HG03520 (cell line): ENCODE measurements at regions not wholly inside any gene's neighbourhood (a gene's known extent, or its start where the extent isn't known, plus 50 kb on each side); places are given as distances from the start of the nearest gene placed in this dataset.
"Not testable (repeated sequence)": the region's sequence is repeated elsewhere in the genome, so short reads cannot be mapped to it uniquely, and the experiment has no call there.

Source experiments
- ATAC-seq: cut with Tn5 transposase; IDR thresholded peaks from one replicate; pipeline ENCODE4 v1.9.1; 2021; ENCODE audit warnings: mild to moderate bottlenecking, moderate library complexity; ENCODE audit not compliant: unreplicated experiment

GRCh38 chr12:33588725-33589405 is 149.2 kb upstream of the SYT10 start:
- no peak for ATAC-seq

- ATAC-seq: no peak
Measured at GRCh38 chr12:33589576-33590114, 150.0 kb upstream of the SYT10 start.

GRCh38 chr12:33593753-33594152 is 154.1 kb upstream of the SYT10 start:
- ATAC-seq: no peak

GRCh38 chr12:33596061-33596460 is 156.4 kb upstream of the SYT10 start:
- no peak for ATAC-seq

- no peak for ATAC-seq
Measured at GRCh38 chr12:33596814-33597213, 157.2 kb upstream of the SYT10 start.

GRCh38 chr12:33602515-33602914 is 162.9 kb upstream of the SYT10 start:
- no peak for ATAC-seq

- no peak for ATAC-seq
Measured at GRCh38 chr12:33605757-33606156, 166.1 kb upstream of the SYT10 start.

GRCh38 chr12:33609910-33610309 is 170.3 kb upstream of the SYT10 start:
- no peak for ATAC-seq

- no peak for ATAC-seq
Measured at GRCh38 chr12:33614630-33615029, 175.0 kb upstream of the SYT10 start.

- ATAC-seq: no peak
Measured at GRCh38 chr12:33617218-33617617, 177.6 kb upstream of the SYT10 start.

GRCh38 chr12:33628087-33628486 is 188.5 kb upstream of the SYT10 start:
- ATAC-seq: no peak

GRCh38 chr12:33634544-33634943 is 194.9 kb upstream of the SYT10 start:
- no peak for ATAC-seq

GRCh38 chr12:33636930-33637329 is 197.3 kb upstream of the SYT10 start:
- ATAC-seq: not testable (repeated sequence)

- ATAC-seq: no peak
Measured at GRCh38 chr12:33639975-33640374, 200.4 kb upstream of the SYT10 start.

- no peak for ATAC-seq
Measured at GRCh38 chr12:33649992-33650391, 210.4 kb upstream of the SYT10 start.

GRCh38 chr12:33650832-33651231 is 211.2 kb upstream of the SYT10 start:
- no peak for ATAC-seq

- ATAC-seq: no peak
Measured at GRCh38 chr12:33653362-33653761, 213.7 kb upstream of the SYT10 start.

- ATAC-seq: no peak
Measured at GRCh38 chr12:33654313-33654712, 214.7 kb upstream of the SYT10 start.

- no peak for ATAC-seq
Measured at GRCh38 chr12:33663000-33663654, 223.5 kb upstream of the SYT10 start.

- ATAC-seq: no peak
Measured at GRCh38 chr12:33669349-33669748, 229.7 kb upstream of the SYT10 start.

- no peak for ATAC-seq
Measured at GRCh38 chr12:33670284-33670683, 230.7 kb upstream of the SYT10 start.

- ATAC-seq: no peak
Measured at GRCh38 chr12:33671676-33672075, 232.1 kb upstream of the SYT10 start.
